WTC11 (cell line): ENCODE measurements at regions not wholly inside any gene's neighbourhood (a gene's known extent, or its start where the extent isn't known, plus 50 kb on each side); places are given as distances from the start of the nearest gene placed in this dataset.

Experiments
- ARID4B ChIP-seq: sonication (generic); formaldehyde crosslinking; IDR thresholded peaks from 2 replicates; pipeline ENCODE4 v1.8.0; 2023; ENCODE audit warnings: missing genetic modification reagents, mild to moderate bottlenecking, borderline replicate concordance
- ATF2 ChIP-seq: sonication (generic); formaldehyde crosslinking; IDR thresholded peaks from 2 replicates; pipeline ENCODE4 v1.8.1; 2022; ENCODE audit warnings: low read depth, missing genetic modification reagents, borderline replicate concordance
- CREB1 ChIP-seq: sonication (generic); formaldehyde crosslinking; IDR thresholded peaks from 2 replicates; pipeline ENCODE4 v1.8.0; 2023; ENCODE audit warnings: mild to moderate bottlenecking, missing genetic modification reagents
- CTCF ChIP-seq: fragments of 200-600 bp; IDR thresholded peaks from 2 replicates; pipeline ENCODE4 v1.8.0; 2022; ENCODE audit warnings: antibody characterized with exemption
- E2F5 ChIP-seq: sonication (generic); formaldehyde crosslinking; IDR thresholded peaks from 2 replicates; pipeline ENCODE4 v1.8.1; 2022; ENCODE audit warnings: mild to moderate bottlenecking, moderate library complexity, missing genetic modification reagents
- ELF4 ChIP-seq: sonication (generic); formaldehyde crosslinking; IDR thresholded peaks from 2 replicates; pipeline ENCODE4 v1.8.1; 2022; ENCODE audit warnings: low read depth, mild to moderate bottlenecking, moderate library complexity, missing genetic modification reagents
- FOXJ3 ChIP-seq: sonication (generic); formaldehyde crosslinking; IDR thresholded peaks from 2 replicates; pipeline ENCODE4 v1.9.0; 2021; ENCODE audit warnings: missing genetic modification reagents, mild to moderate bottlenecking, borderline replicate concordance
- SP1 ChIP-seq: sonication (generic); formaldehyde crosslinking; conservative IDR thresholded peaks from 2 replicates; pipeline ENCODE4 v1.8.1; 2022; ENCODE audit warnings: missing genetic modification reagents
- ZBTB21 ChIP-seq: sonication (generic); formaldehyde crosslinking; IDR thresholded peaks from 2 replicates; pipeline ENCODE4 v1.8.1; 2023; ENCODE audit warnings: mild to moderate bottlenecking, missing genetic modification reagents, borderline replicate concordance
- ZNF121 ChIP-seq: sonication (generic); formaldehyde crosslinking; IDR thresholded peaks from 2 replicates; pipeline ENCODE4 v1.8.0; 2023; ENCODE audit warnings: missing genetic modification reagents
- ZNF138 ChIP-seq: sonication (generic); formaldehyde crosslinking; conservative IDR thresholded peaks from 2 replicates; pipeline ENCODE4 v1.8.1; 2022; ENCODE audit warnings: mild to moderate bottlenecking, moderate library complexity, missing genetic modification reagents

GRCh38 chr6:66230591-66230990 is 523.6 kb upstream of the EYS start:
- TF ChIP-seq ZNF138 (CRISPR knock-in tag) (no peak), ATF2 (CRISPR knock-in tag) (no peak), ZNF121 (CRISPR knock-in tag) (no peak), FOXJ3 (CRISPR knock-in tag) (no peak), CTCF (no peak), E2F5 (CRISPR knock-in tag) (no peak), ARID4B (CRISPR knock-in tag) (no peak), ELF4 (CRISPR knock-in tag) (no peak), SP1 (no peak), CREB1 (CRISPR knock-in tag) (no peak), ZBTB21 (no peak)
